SK-N-SH treated with all-trans-retinoic acid at 6 μM for 48 hours (cell line): ENCODE measurements at regions not wholly inside any gene's neighbourhood (a gene's known extent, or its start where the extent isn't known, plus 50 kb on each side); places are given as distances from the start of the nearest gene placed in this dataset.
A peak's percentile ranks its signal among the peaks of the same experiment; 100 is the strongest.

Experiments
- ATAC-seq: fragments of 200-7000 bp; cut with Tn5 transposase; 3 replicates; pipeline ENCODE4 v1.9.1; 2020; ENCODE audit warnings: mild to moderate bottlenecking, moderate library complexity
- ARNTL ChIP-seq: fragments of 450-650 bp; formaldehyde crosslinking; IDR thresholded peaks from 2 replicates; pipeline ENCODE4 v1.5.0; 2020; ENCODE audit warnings: low read depth, mild to moderate bottlenecking, moderate library complexity, borderline replicate concordance
- BACH2 ChIP-seq: fragments of 250-450 bp; sonication (Bioruptor Pico); IDR thresholded peaks from 2 replicates; pipeline ENCODE4 v1.9.0; 2021; ENCODE audit warnings: mild to moderate bottlenecking, borderline replicate concordance
- CREB5 ChIP-seq: fragments of 250-450 bp; sonication (Bioruptor Pico); IDR thresholded peaks from 2 replicates; pipeline ENCODE4 v1.5.1; 2020; ENCODE audit warnings: low read depth, mild to moderate bottlenecking, moderate library complexity
- ISL1 ChIP-seq: fragments of 250-450 bp; sonication (Bioruptor Pico); IDR thresholded peaks from 2 replicates; pipeline ENCODE4 v2.1.2; 2022; ENCODE audit warnings: mild to moderate bottlenecking, moderate library complexity
- PATZ1 ChIP-seq: fragments of 250-450 bp; sonication (Bioruptor Pico); IDR thresholded peaks from 2 replicates; pipeline ENCODE4 v1.8.0; 2020; ENCODE audit warnings: mild to moderate bottlenecking, moderate library complexity, borderline replicate concordance
- POU6F1 ChIP-seq: fragments of 250-450 bp; sonication (Bioruptor Pico); IDR thresholded peaks from 2 replicates; pipeline ENCODE4 v1.8.0; 2021; ENCODE audit warnings: low read depth, mild to moderate bottlenecking, moderate library complexity, borderline replicate concordance
- PPARA ChIP-seq: fragments of 250-450 bp; sonication (Bioruptor Pico); IDR thresholded peaks from 2 replicates; pipeline ENCODE4 v1.5.0; 2020; ENCODE audit warnings: mild to moderate bottlenecking, borderline replicate concordance
- SNAI2 ChIP-seq: fragments of 250-450 bp; sonication (Bioruptor Pico); IDR thresholded peaks from 2 replicates; pipeline ENCODE4 v1.5.0; 2020; ENCODE audit warnings: mild to moderate bottlenecking, moderate library complexity
- TCF4 ChIP-seq: fragments of 250-450 bp; sonication (Bioruptor Pico); IDR thresholded peaks from 2 replicates; pipeline ENCODE4 v1.8.0; 2021; ENCODE audit warnings: mild to moderate bottlenecking, moderate library complexity, borderline replicate concordance
- TOX ChIP-seq: fragments of 250-450 bp; sonication (Bioruptor Pico); IDR thresholded peaks from 2 replicates; pipeline ENCODE4 v1.8.0; 2021; ENCODE audit warnings: mild to moderate bottlenecking, moderate library complexity, borderline replicate concordance
- TSHZ2 ChIP-seq: fragments of 250-450 bp; sonication (Bioruptor Pico); IDR thresholded peaks from 2 replicates; pipeline ENCODE4 v1.5.0; 2020; ENCODE audit warnings: mild to moderate bottlenecking, moderate library complexity
- ZC3H10 ChIP-seq: fragments of 250-450 bp; sonication (Bioruptor Pico); IDR thresholded peaks from 2 replicates; pipeline ENCODE4 v1.5.1; 2021; ENCODE audit warnings: mild to moderate bottlenecking, moderate library complexity
- ZFP3 ChIP-seq: fragments of 250-450 bp; sonication (Bioruptor Pico); IDR thresholded peaks from 2 replicates; pipeline ENCODE4 v1.5.0; 2020; ENCODE audit warnings: mild to moderate bottlenecking, moderate library complexity
- ZNF565 ChIP-seq: fragments of 450-650 bp; formaldehyde crosslinking; conservative IDR thresholded peaks from 2 replicates; pipeline ENCODE4 v1.5.0; 2020; ENCODE audit warnings: low read depth, mild to moderate bottlenecking, moderate library complexity
- ZNF70 ChIP-seq: fragments of 450-650 bp; formaldehyde crosslinking; IDR thresholded peaks from 2 replicates; pipeline ENCODE4 v1.5.0; 2020; ENCODE audit warnings: mild to moderate bottlenecking, moderate library complexity

- TF ChIP-seq TCF4, result 0 out of 2 replicates have a peak, but pooled peaks have one; percentile 47
- TF ChIP-seq SNAI2 (CRISPR knock-in tag), result peak; percentile 49; the same call in 1 of the 2 replicates
- no peak for TF ChIP-seq ZNF565 (CRISPR knock-in tag)
- no peak for TF ChIP-seq ZC3H10
- peak; percentile 19 for ATAC-seq
Measured at GRCh38 chr15:37873336-37873735, 61.1 kb upstream of the TMCO5A start.

GRCh38 chr15:37876900-37877299 is 57.5 kb upstream of the TMCO5A start:
- no peak for TF ChIP-seq PATZ1 (CRISPR knock-in tag)
- no peak for TF ChIP-seq ZNF565 (CRISPR knock-in tag)
- no peak for TF ChIP-seq BACH2 (CRISPR knock-in tag)
- no peak for TF ChIP-seq SNAI2 (CRISPR knock-in tag)
- TF ChIP-seq ISL1 (CRISPR knock-in tag), result no peak
- TF ChIP-seq PPARA, result no peak
- TF ChIP-seq TCF4, result no peak
- no peak for TF ChIP-seq TSHZ2 (CRISPR knock-in tag)
- no peak for ATAC-seq

GRCh38 chr15:37877851-37878741 is 56.3 kb upstream of the TMCO5A start:
- ATAC-seq, result peak; percentile 82
- peak; percentile 87 for TF ChIP-seq CREB5
- peak; percentile 63; the same call in 1 of the 2 replicates for TF ChIP-seq ZFP3 (CRISPR knock-in tag)
- TF ChIP-seq POU6F1 (CRISPR knock-in tag), result 0 out of 2 replicates have a peak, but pooled peaks have one; percentile 51
- TF ChIP-seq ISL1 (CRISPR knock-in tag), result peak; percentile 96
- peak; percentile 67; the same call in 1 of the 2 replicates for TF ChIP-seq PATZ1 (CRISPR knock-in tag)
- no peak for TF ChIP-seq ZNF70
- peak; percentile 16; the same call in 1 of the 2 replicates for TF ChIP-seq TOX
- TF ChIP-seq TSHZ2 (CRISPR knock-in tag), result 0 out of 2 replicates have a peak, but pooled peaks have one; percentile 19
- no peak for TF ChIP-seq ARNTL (CRISPR knock-in tag)
- TF ChIP-seq, all 23 proteins: peak for 7
